SH-SY5Y (cell line): ENCODE measurements at regions not wholly inside any gene's neighbourhood (a gene's known extent, or its start where the extent isn't known, plus 50 kb on each side); places are given as distances from the start of the nearest gene placed in this dataset.

Experiments used
- GATA2 ChIP-seq: IDR thresholded peaks from 2 replicates; pipeline ENCODE4 v1.6.1; 2011; ENCODE audit warnings: mild to moderate bottlenecking, low read depth, low read length
- GATA3 ChIP-seq: IDR thresholded peaks from 2 replicates; pipeline ENCODE4 v1.6.1; 2011; ENCODE audit warnings: low read depth, mild to moderate bottlenecking, low read length, moderate library complexity

DNA sequence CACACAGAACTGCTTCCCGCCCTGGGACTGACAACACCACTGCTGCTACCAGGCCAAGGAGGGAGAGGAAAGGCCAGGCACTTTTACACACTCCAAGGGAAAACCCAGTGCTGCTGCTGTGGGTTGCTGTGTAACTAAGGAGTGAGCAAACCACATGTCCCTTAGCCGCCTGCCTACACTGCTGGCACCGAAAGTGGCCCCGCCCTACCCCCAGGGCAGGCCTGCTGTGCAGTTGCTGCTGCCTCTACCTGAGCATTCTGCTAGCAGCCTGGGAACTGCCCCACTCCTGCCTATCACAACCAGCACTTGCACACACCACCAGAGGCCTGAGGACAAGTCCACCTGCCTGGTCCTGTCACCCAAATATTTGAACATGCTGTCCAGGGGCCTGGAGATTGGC, 740.9 kb downstream of the DTWD2 start:
- TF ChIP-seq GATA2 (no peak), GATA3 (no peak)
